OCI-LY7 (cell line): ENCODE measurements at regions not wholly inside any gene's neighbourhood (a gene's known extent, or its start where the extent isn't known, plus 50 kb on each side); places are given as distances from the start of the nearest gene placed in this dataset.

ENCODE experiments used
- BruUV-seq: library from RNA; stranded (reverse); fragments of 400-500 nt; replicated peaks from 2 replicates; lab custom pipeline; 2021; lab: Mats Ljungman, UMichigan
- CTCF ChIA-PET: fragments of 300-600 bp; sonication (Branson Sonifier 250); formaldehyde crosslinking; loops from one replicate; lab custom pipeline; 2022; ENCODE audit warnings: antibody characterized with exemption; ENCODE audit not compliant: unreplicated experiment; lab: Charles Lee
- POLR2A ChIA-PET: fragments of 300-600 bp; sonication (Branson Sonifier 250); formaldehyde crosslinking; loops from one replicate; lab custom pipeline; 2022; ENCODE audit warnings: antibody characterized with exemption; lab: Charles Lee
- DNase-seq: peaks from one replicate; pipeline ENCODE4 v3.0.0-alpha.2; 2015; ENCODE audit warnings: low spot score
- H2AFZ ChIP-seq: fragments of 200-600 bp; sonication (generic), shearing (Covaris generic); 2 replicates; pipeline ENCODE4 v1.6.1; 2014; ENCODE audit warnings: mild to moderate bottlenecking, antibody characterized with exemption, low read length, moderate library complexity
- H3K27ac ChIP-seq: fragments of 200-600 bp; sonication (generic); 2 replicates; pipeline ENCODE4 v1.5.1; 2014; ENCODE audit warnings: mixed run types, low read depth, mild to moderate bottlenecking, moderate library complexity, low read length, inconsistent platforms; ENCODE audit not compliant: poor library complexity, severe bottlenecking
- H3K36me3 ChIP-seq: fragments of 200-600 bp; sonication (generic); 2 replicates; pipeline ENCODE4 v1.6.1; 2014; ENCODE audit warnings: mild to moderate bottlenecking, antibody characterized with exemption, low read length, moderate library complexity, mixed read lengths; ENCODE audit not compliant: insufficient read depth
- H3K4me1 ChIP-seq: fragments of 200-600 bp; sonication (generic); 2 replicates; pipeline ENCODE4 v1.5.1; 2014; ENCODE audit warnings: mild to moderate bottlenecking, low read length; ENCODE audit not compliant: insufficient read depth, poor library complexity, severe bottlenecking
- H3K4me2 ChIP-seq: fragments of 200-600 bp; sonication (generic); 2 replicates; pipeline ENCODE4 v1.6.1; 2014; ENCODE audit warnings: mild to moderate bottlenecking, low read length
- H3K4me3 ChIP-seq: fragments of 200-600 bp; sonication (generic); 2 replicates; pipeline ENCODE4 v1.5.1; 2014; ENCODE audit warnings: mild to moderate bottlenecking, low read depth, low read length; ENCODE audit not compliant: poor library complexity, severe bottlenecking
- H3K79me2 ChIP-seq: fragments of 200-600 bp; sonication (generic); 2 replicates; pipeline ENCODE4 v1.6.1; 2016; ENCODE audit warnings: low read depth, mild to moderate bottlenecking, low read length, moderate library complexity, mixed read lengths; ENCODE audit not compliant: insufficient read depth
- H3K9me2 ChIP-seq: fragments of 200-600 bp; sonication (generic); 2 replicates; pipeline ENCODE4 v1.6.1; 2016; ENCODE audit warnings: mild to moderate bottlenecking, low read length, mixed read lengths; ENCODE audit not compliant: insufficient read depth
- H3K9me3 ChIP-seq: fragments of 200-600 bp; sonication (generic); 2 replicates; pipeline ENCODE4 v1.6.1; 2014; ENCODE audit warnings: mild to moderate bottlenecking, mixed run types, low read length, mixed read lengths
- H4K20me1 ChIP-seq: fragments of 200-600 bp; sonication (generic); 2 replicates; pipeline ENCODE4 v1.6.1; 2014; ENCODE audit warnings: mild to moderate bottlenecking, antibody characterized with exemption, low read length, moderate library complexity, mixed read lengths; ENCODE audit not compliant: insufficient read depth
- CTCF ChIP-seq: fragments of 200-600 bp; sonication (generic); conservative IDR thresholded peaks from 2 replicates; pipeline ENCODE4 v1.5.1; 2014; ENCODE audit warnings: mild to moderate bottlenecking, antibody characterized with exemption, low read length, moderate library complexity, mixed read lengths
- EZH2phosphoT487 ChIP-seq: fragments of 200-600 bp; sonication (generic); IDR thresholded peaks from 2 replicates; pipeline ENCODE4 v1.6.1; 2018; ENCODE audit warnings: low read depth, borderline replicate concordance, mild to moderate bottlenecking, mixed run types, antibody characterized with exemption, low read length, moderate library complexity, mixed read lengths
- intact Hi-C: fragments of 100-400 bp; cut with micrococcal nuclease; formaldehyde crosslinking; loops from one replicate; pipeline ENCODE4 v1.10.0; 2022; ENCODE audit not compliant: unreplicated experiment

GRCh38 chr2:147440734-147441133, 404.1 kb upstream of the ACVR2A start:
- TF ChIP-seq CTCF (no peak), EZH2phosphoT487 (no peak)
- no peak overlapping the region for H2AFZ ChIP-seq
- H3K4me2 ChIP-seq: no peak overlapping the region
- ChIA-PET CTCF (no interaction called here), POLR2A (no interaction called here)
- H3K9me3 ChIP-seq: no peaks in the 10 kb centered on the region
- H3K79me2 ChIP-seq: no peaks in the 10 kb centered on the region
- H3K4me1 ChIP-seq: no peaks in the 10 kb centered on the region
- H3K4me3 ChIP-seq: no peak overlapping the region
- H4K20me1 ChIP-seq: no peaks in the 10 kb centered on the region
- intact Hi-C loops: no loop called here
- no TSS peak for BruUV-seq
- no peak for DNase-seq
- H3K36me3 ChIP-seq: no peaks in the 10 kb centered on the region
- no peaks in the 10 kb centered on the region for H3K9me2 ChIP-seq
- no peak overlapping the region for H3K27ac ChIP-seq

- Histone ChIP-seq H3K9me2 (no peaks in the 10 kb centered on the region), H3K4me2 (no peak overlapping the region), H3K27ac (no peak overlapping the region), H3K4me1 (no peaks in the 10 kb centered on the region), H4K20me1 (no peaks in the 10 kb centered on the region), H2AFZ (no peak overlapping the region), H3K9me3 (no peaks in the 10 kb centered on the region), H3K79me2 (no peaks in the 10 kb centered on the region), H3K4me3 (no peak overlapping the region), H3K36me3 (no peaks in the 10 kb centered on the region)
- no TSS peak for BruUV-seq
- no peak for DNase-seq
- CTCF ChIA-PET: no interaction called here
- POLR2A ChIA-PET: no interaction called here
- TF ChIP-seq CTCF (no peak), EZH2phosphoT487 (no peak)
- intact Hi-C loops: no loop called here
These were observed 404.8 kb upstream of the ACVR2A start for GRCh38 chr2:147439986-147440385.

GRCh38 chr2:147438882-147439281, 405.9 kb upstream of the ACVR2A start:
- no peaks in the 10 kb centered on the region for H3K4me1 ChIP-seq
- H3K4me3 ChIP-seq: no peak overlapping the region
- H3K27ac ChIP-seq: no peak overlapping the region
- intact Hi-C loops: no loop called here
- H3K9me3 ChIP-seq: no peaks in the 10 kb centered on the region
- no peaks in the 10 kb centered on the region for H4K20me1 ChIP-seq
- H3K36me3 ChIP-seq: no peaks in the 10 kb centered on the region
- ChIA-PET POLR2A (no interaction called here), CTCF (no interaction called here)
- TF ChIP-seq EZH2phosphoT487: no peak
- TF ChIP-seq CTCF: no peak
- DNase-seq: no peak
- H3K9me2 ChIP-seq: no peaks in the 10 kb centered on the region
- no peaks in the 10 kb centered on the region for H3K79me2 ChIP-seq
- BruUV-seq: no TSS peak
- no peak overlapping the region for H2AFZ ChIP-seq
- H3K4me2 ChIP-seq: no peak overlapping the region
